Activated CD8-positive, alpha-beta memory T cell treated with anti-CD3 and anti-CD28 coated beads, Interleukin-2, amount 10 ng/mL, durations not matched to agents 7 days and 5 days (primary cell): ENCODE measurements at regions not wholly inside any gene's neighbourhood (a gene's known extent, or its start where the extent isn't known, plus 50 kb on each side); places are given as distances from the start of the nearest gene placed in this dataset.

Experiments used
- ATAC-seq: fragments of 150-1000 bp; cut with Tn5 transposase; one replicate; pipeline ENCODE4 v1.10.0; 2021; ENCODE audit warnings: moderate library complexity
- CTCF ChIA-PET: fragments of 350-600 bp; sonication (Branson Sonifier 250); formaldehyde crosslinking; loops from one replicate; lab custom pipeline; 2021; ENCODE audit warnings: antibody characterized with exemption; lab: Charles Lee
- DNase-seq: peaks from one replicate; pipeline ENCODE4 v3.0.0-alpha.2; 2020
- H3K27ac Mint-ChIP-seq: one replicate; pipeline ENCODE4 v1.8.0; 2021; ENCODE audit warnings: mild to moderate bottlenecking, mixed read lengths
- H3K27me3 Mint-ChIP-seq: one replicate; pipeline ENCODE4 v1.8.0; 2021; ENCODE audit warnings: mixed read lengths
- H3K36me3 Mint-ChIP-seq: one replicate; pipeline ENCODE4 v1.8.0; 2021; ENCODE audit warnings: mild to moderate bottlenecking, mixed read lengths
- H3K4me1 Mint-ChIP-seq: one replicate; pipeline ENCODE4 v1.8.0; 2021; ENCODE audit warnings: mixed read lengths
- H3K4me3 Mint-ChIP-seq: one replicate; pipeline ENCODE4 v1.8.0; 2021; ENCODE audit warnings: mild to moderate bottlenecking, moderate library complexity, mixed read lengths
- H3K9me3 Mint-ChIP-seq: one replicate; pipeline ENCODE4 v1.8.0; 2022; ENCODE audit warnings: low read depth, mixed read lengths

- peaks cover 11% of the 10 kb centered on the region for H3K27me3 Mint-ChIP-seq
- H3K4me3 Mint-ChIP-seq: no peak overlapping the region
- no peak overlapping the region for H3K27ac Mint-ChIP-seq
- CTCF ChIA-PET: interaction anchor here (0.7 to 1.9 kb wide), 5 partner anchors 10 to 140 kb away, joined by 3 to 7 read pairs (median 4); no protein-coding TSS in a partner anchor
- DNase-seq (no peak), ATAC-seq (no peak)
- no peaks in the 10 kb centered on the region for H3K36me3 Mint-ChIP-seq
- H3K9me3 Mint-ChIP-seq: no peaks in the 10 kb centered on the region
- no peaks in the 10 kb centered on the region for H3K4me1 Mint-ChIP-seq
Observed at GRCh38 chr17:59451706-59452105, 113.7 kb upstream of the DHX40 start.

GRCh38 chr17:59454633-59455105 lies 110.7 kb upstream of the DHX40 start:
- Mint-ChIP-seq H3K27ac (no peak overlapping the region), H3K4me1 (no peaks in the 10 kb centered on the region), H3K4me3 (no peak overlapping the region), H3K9me3 (no peaks in the 10 kb centered on the region), H3K36me3 (no peaks in the 10 kb centered on the region), H3K27me3 (peaks cover 14% of the 10 kb centered on the region)
- no peak for ATAC-seq
- CTCF ChIA-PET: no interaction called here
- DNase-seq: no peak

DNA sequence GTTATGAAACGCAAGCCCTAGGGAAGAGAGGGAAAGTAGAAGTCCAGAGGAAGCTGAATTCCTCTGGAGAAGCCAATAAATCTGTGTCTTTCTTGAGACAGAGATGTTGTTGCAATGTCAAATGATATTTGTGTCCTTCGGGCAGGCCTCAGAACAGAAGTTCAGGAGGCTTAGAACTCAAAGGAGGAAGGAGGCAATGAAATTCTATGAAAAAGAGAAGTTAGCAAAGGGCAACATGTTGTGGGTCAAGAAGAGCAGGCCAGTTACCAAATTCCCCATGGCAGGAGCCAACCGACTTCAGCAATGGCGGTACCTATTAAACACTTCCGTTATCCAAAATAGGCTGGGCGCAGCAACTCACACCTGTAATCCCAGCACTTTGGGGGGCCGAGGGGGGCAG lies 109.0 kb upstream of the DHX40 start:
- Mint-ChIP-seq H3K36me3 (no peaks in the 10 kb centered on the region), H3K4me3 (no peak overlapping the region), H3K27ac (no peak overlapping the region), H3K4me1 (no peaks in the 10 kb centered on the region), H3K9me3 (no peaks in the 10 kb centered on the region), H3K27me3 (peaks cover 17% of the 10 kb centered on the region)
- CTCF ChIA-PET: interaction anchor here (1.4 kb wide), 1 partner anchor 12 kb away, joined by 3 read pairs; no protein-coding TSS in a partner anchor
- DNase-seq (no peak), ATAC-seq (no peak)

GRCh38 chr17:59456923-59457615 lies 108.3 kb upstream of the DHX40 start:
- no peak for ATAC-seq
- H3K4me3 Mint-ChIP-seq: no peak overlapping the region
- no peaks in the 10 kb centered on the region for H3K4me1 Mint-ChIP-seq
- no peak overlapping the region for H3K27ac Mint-ChIP-seq
- H3K36me3 Mint-ChIP-seq: no peaks in the 10 kb centered on the region
- DNase-seq: no peak
- H3K9me3 Mint-ChIP-seq: no peaks in the 10 kb centered on the region
- CTCF ChIA-PET: interaction anchor here (0.8 to 1.7 kb wide), 4 partner anchors 10 to 127 kb away, joined by 3 to 4 read pairs (median 3); no protein-coding TSS in a partner anchor
- H3K27me3 Mint-ChIP-seq: peaks cover 13% of the 10 kb centered on the region

DNA sequence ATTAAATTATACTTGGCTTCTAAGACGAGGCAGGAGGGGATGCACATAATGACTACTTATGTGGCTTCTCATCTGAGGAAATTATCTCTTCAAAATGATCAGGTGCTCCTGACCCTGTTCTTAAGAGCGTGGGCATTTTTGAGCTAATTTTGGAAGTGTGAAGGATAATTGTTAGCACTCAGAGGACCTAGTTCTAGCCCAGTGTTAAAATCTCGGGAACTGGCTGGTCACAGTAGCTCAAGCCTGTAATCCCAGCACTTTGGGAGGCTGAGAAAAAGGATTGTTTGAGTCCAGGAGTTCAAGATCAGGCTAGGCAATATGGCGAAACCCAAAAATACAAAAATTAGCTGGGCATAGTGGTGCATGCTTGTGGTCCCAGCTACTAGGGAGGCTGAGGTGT lies 103.0 kb upstream of the DHX40 start:
- Mint-ChIP-seq H3K27me3 (peaks cover 10% of the 10 kb centered on the region), H3K4me3 (no peak overlapping the region), H3K36me3 (no peaks in the 10 kb centered on the region), H3K9me3 (no peaks in the 10 kb centered on the region), H3K27ac (no peak overlapping the region), H3K4me1 (peaks cover 6% of the 10 kb centered on the region)
- CTCF ChIA-PET: interaction anchor here (1.0 to 1.2 kb wide), 5 partner anchors 9 to 133 kb away, joined by 3 to 4 read pairs (median 3); no protein-coding TSS in a partner anchor
- DNase-seq (no peak), ATAC-seq (no peak)

- CTCF ChIA-PET: interaction anchor here (0.9 to 1.2 kb wide), 2 partner anchors 32 to 154 kb away, joined by 3 read pairs; no protein-coding TSS in a partner anchor
- no peak overlapping the region for H3K4me3 Mint-ChIP-seq
- peaks cover 24% of the 10 kb centered on the region for H3K4me1 Mint-ChIP-seq
Observed at GRCh38 chr17:59464246-59464645, 101.2 kb upstream of the DHX40 start.

DNA sequence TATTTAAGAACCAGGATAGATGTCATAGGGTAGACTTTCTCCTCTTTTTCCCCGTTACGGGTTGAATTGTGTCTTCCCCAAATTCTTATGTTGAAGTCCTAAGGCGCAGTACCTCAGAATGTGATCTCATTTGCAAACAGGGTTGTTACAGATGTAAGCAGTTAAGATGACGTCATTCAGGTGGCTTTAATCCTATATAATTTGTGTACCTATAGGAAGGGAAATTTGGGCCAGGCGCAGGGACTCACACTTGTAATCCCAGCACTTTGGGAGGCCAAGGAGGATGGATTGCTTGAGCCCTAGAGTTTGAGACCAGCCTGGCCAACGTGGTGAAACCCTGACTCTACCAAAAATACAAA lies 99.5 kb upstream of the DHX40 start:
- H3K27ac Mint-ChIP-seq: no peak overlapping the region
- peaks cover 2% of the 10 kb centered on the region for H3K9me3 Mint-ChIP-seq
- DNase-seq: no peak
- CTCF ChIA-PET: no interaction called here
- peaks cover 39% of the 10 kb centered on the region for H3K4me1 Mint-ChIP-seq
- no peaks in the 10 kb centered on the region for H3K27me3 Mint-ChIP-seq
- no peak for ATAC-seq
- H3K36me3 Mint-ChIP-seq: peaks cover 7% of the 10 kb centered on the region
- H3K4me3 Mint-ChIP-seq: no peak overlapping the region

More at GRCh38 chr17:59464246-59464645, 101.2 kb upstream of the DHX40 start:
- H3K36me3 Mint-ChIP-seq: peaks cover 1% of the 10 kb centered on the region
- no peak overlapping the region for H3K27ac Mint-ChIP-seq
- DNase-seq: no peak
- peaks cover 6% of the 10 kb centered on the region for H3K27me3 Mint-ChIP-seq
- H3K9me3 Mint-ChIP-seq: no peaks in the 10 kb centered on the region
- no peak for ATAC-seq

- Mint-ChIP-seq H3K9me3 (peaks cover 2% of the 10 kb centered on the region), H3K27me3 (no peaks in the 10 kb centered on the region), H3K27ac (peak overlapping the region; percentile 87), H3K36me3 (peaks cover 7% of the 10 kb centered on the region), H3K4me1 (peaks cover 45% of the 10 kb centered on the region), H3K4me3 (no peak overlapping the region)
- DNase-seq: peak; percentile 37
- no peak for ATAC-seq
- CTCF ChIA-PET: interaction anchor here (0.7 to 2.5 kb wide), 3 partner anchors 10 to 157 kb away, joined by 3 to 5 read pairs (median 3); no protein-coding TSS in a partner anchor
Observed at GRCh38 chr17:59466946-59467801, 98.2 kb upstream of the DHX40 start.

DNA sequence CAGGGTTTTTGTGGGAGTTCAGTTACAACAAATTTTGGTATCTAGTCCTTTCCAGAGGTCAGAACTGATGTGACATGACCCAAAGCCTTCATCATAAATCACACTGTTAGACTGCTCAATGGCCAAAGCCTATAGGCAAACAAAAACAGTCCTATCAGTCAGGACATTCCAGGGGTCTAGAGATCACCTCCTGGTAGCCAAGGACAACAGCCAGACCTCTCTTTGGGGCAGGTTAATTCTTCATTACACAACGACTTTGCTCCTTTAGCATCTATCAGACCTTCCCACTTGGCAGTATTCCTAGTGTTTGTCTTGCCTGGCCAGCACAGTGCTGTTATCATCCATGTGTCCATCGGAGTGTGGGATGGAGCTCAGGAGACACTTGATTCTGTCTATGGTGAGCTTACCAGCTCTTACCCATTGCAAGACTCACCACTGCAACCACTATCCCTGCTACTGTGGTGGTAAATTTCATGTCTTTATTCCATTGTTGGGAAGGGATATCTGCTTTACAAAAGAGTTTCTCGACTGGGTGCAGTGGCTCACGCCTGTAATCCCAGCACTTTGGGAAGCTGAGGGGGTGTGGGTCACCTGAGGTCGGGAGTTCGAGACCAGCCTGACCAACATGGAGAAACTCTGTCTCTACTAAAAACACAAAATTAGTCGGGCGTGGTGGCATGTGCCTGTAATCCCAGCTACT lies 95.5 kb upstream of the DHX40 start:
- CTCF ChIA-PET: interaction anchor here (1.4 kb wide), 1 partner anchor 30 kb away, joined by 4 read pairs; no protein-coding TSS in a partner anchor
- ATAC-seq: no peak
- peaks cover 2% of the 10 kb centered on the region for H3K9me3 Mint-ChIP-seq
- peaks cover 7% of the 10 kb centered on the region for H3K36me3 Mint-ChIP-seq
- H3K27me3 Mint-ChIP-seq: no peaks in the 10 kb centered on the region
- peak; percentile 1 for DNase-seq
- peak overlapping the region; percentile 87 for H3K27ac Mint-ChIP-seq
- peaks cover 45% of the 10 kb centered on the region for H3K4me1 Mint-ChIP-seq
- no peak overlapping the region for H3K4me3 Mint-ChIP-seq

DNA sequence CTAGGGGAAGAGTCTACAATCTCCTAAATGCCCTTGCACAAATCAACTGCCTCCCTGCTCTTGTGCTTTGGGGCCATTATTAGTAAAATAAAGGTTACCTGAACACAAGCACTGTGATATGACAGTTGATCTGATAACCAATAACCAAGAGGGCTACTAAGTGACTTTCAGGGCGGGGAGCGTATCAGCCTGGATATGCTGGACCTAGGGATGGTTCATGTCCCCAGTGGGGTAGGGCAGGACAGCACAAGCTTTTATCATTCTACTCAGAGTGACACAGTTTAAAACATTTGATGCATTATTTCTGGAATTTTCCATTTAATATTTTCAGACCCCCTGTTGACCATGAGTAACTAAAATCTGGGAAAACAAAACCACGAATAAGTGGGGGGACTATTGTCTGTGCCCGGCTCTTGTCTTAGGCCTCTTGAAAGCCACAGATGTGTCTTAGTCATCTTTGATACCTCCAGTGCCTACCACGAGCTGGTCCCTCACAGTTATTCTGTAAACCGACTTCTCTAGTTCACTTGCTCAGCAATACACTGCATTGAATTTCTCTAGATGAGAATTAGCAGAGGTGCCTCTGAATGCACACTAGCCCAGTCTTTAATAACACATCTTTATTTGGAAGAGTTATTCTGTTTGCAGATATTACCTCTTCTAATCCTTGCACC lies 94.6 kb upstream of the DHX40 start:
- no peaks in the 10 kb centered on the region for H3K27me3 Mint-ChIP-seq
- H3K4me3 Mint-ChIP-seq: no peak overlapping the region
- CTCF ChIA-PET: interaction anchor here (0.9 to 1.0 kb wide), 2 partner anchors 8 to 29 kb away, joined by 3 read pairs; no protein-coding TSS in a partner anchor
- peaks cover 7% of the 10 kb centered on the region for H3K36me3 Mint-ChIP-seq
- peak; percentile 45 for DNase-seq
- ATAC-seq: no peak
- H3K4me1 Mint-ChIP-seq: peaks cover 45% of the 10 kb centered on the region
- H3K9me3 Mint-ChIP-seq: peaks cover 2% of the 10 kb centered on the region
- peak overlapping the region; percentile 8 for H3K27ac Mint-ChIP-seq

DNA sequence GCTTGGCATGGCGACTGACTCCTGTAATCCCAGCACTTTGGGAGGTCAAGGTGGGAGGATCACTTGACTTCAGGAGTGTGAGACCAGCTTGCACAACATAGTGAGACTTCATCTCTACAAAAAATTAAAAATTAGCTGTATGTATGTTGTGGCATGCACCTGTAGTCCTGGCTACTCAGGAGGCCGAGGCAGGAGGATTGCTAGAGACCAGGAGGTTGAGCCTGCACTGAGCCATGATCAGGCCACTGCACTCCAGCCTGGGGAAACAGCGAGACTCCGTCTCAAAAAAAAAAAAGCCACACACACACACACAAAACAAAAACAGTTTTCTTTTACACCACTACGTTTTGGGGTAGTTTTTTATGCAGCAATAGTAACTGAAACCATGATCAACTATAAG lies 89.0 kb upstream of the DHX40 start:
- ATAC-seq: no peak
- Mint-ChIP-seq H3K4me1 (peaks cover 1% of the 10 kb centered on the region), H3K27me3 (peaks cover 2% of the 10 kb centered on the region), H3K27ac (no peak overlapping the region), H3K4me3 (no peak overlapping the region), H3K9me3 (no peaks in the 10 kb centered on the region), H3K36me3 (no peaks in the 10 kb centered on the region)
- no peak for DNase-seq
- CTCF ChIA-PET: no interaction called here

- H3K9me3 Mint-ChIP-seq: no peaks in the 10 kb centered on the region
- peaks cover 9% of the 10 kb centered on the region for H3K4me1 Mint-ChIP-seq
- no peak overlapping the region for H3K27ac Mint-ChIP-seq
- H3K27me3 Mint-ChIP-seq: peaks cover 2% of the 10 kb centered on the region
- H3K36me3 Mint-ChIP-seq: peaks cover 4% of the 10 kb centered on the region
- H3K4me3 Mint-ChIP-seq: no peak overlapping the region
- DNase-seq (no peak), ATAC-seq (no peak)
- CTCF ChIA-PET: interaction anchor here (0.9 kb wide), 1 partner anchor 11 kb away, joined by 3 read pairs; no protein-coding TSS in a partner anchor
Observed at GRCh38 chr17:59479141-59479540, 86.3 kb upstream of the DHX40 start.
